Mucosa of descending colon (tissue), 3 donors: ENCODE measurements at regions not wholly inside any gene's neighbourhood (a gene's known extent, or its start where the extent isn't known, plus 50 kb on each side); places are given as distances from the start of the nearest gene placed in this dataset.
"Not testable (repeated sequence)": the region's sequence is repeated elsewhere in the genome, so short reads cannot be mapped to it uniquely, and the experiment has no call there.

ENCODE experiments used
- ATAC-seq: fragments of 200-7000 bp; cut with Tn5 transposase; one replicate; pipeline ENCODE4 v1.9.1; 2020; ENCODE audit warnings: mild to moderate bottlenecking, moderate library complexity
- DNase-seq, 3 donors: peaks; one replicate each; pipeline ENCODE4 v3.0.0-alpha.2; 2020
- H3K36me3 ChIP-seq: fragments of 200-600 bp; one replicate; pipeline ENCODE4 v1.8.0; 2021; ENCODE audit warnings: low read depth, mild to moderate bottlenecking
- H3K4me1 ChIP-seq: fragments of 200-600 bp; one replicate; pipeline ENCODE4 v1.8.0; 2021; ENCODE audit warnings: low read depth, mild to moderate bottlenecking
- H3K4me3 ChIP-seq: fragments of 200-600 bp; one replicate; pipeline ENCODE4 v1.8.0; 2021; ENCODE audit warnings: mild to moderate bottlenecking
- H3K9me3 ChIP-seq: fragments of 200-600 bp; one replicate; pipeline ENCODE4 v1.8.0; 2021; ENCODE audit warnings: mild to moderate bottlenecking
- CTCF ChIP-seq: fragments of 200-600 bp; IDR thresholded peaks from one replicate; pipeline ENCODE4 v1.8.0; 2022; ENCODE audit warnings: antibody characterized with exemption, mild to moderate bottlenecking
- intact Hi-C, 2 donors: fragments of 100-400 bp; cut with DNase I in 1 of 2; cut with micrococcal nuclease in 1 of 2; formaldehyde crosslinking; loops; one replicate each; pipeline versions ENCODE4 v1.11.0 to v1.11.1; 2022; cut with DNase I, micrococcal nuclease
- donor health status: DM: no; HTN: no; CAD: no; lungs with moderate emphysema.
- donor health status: DM: no; HTN: no; CAD: no.
- donor health status: DM: no; HTN: yes; CAD: no.

GRCh38 chr13:50167224-50167947 is 152.1 kb downstream of the KCNRG start:
- H3K4me1 ChIP-seq = no peaks in the 10 kb centered on the region
- intact Hi-C loops = no loop called here
- no peaks in the 10 kb centered on the region for H3K9me3 ChIP-seq
- H3K36me3 ChIP-seq = no peaks in the 10 kb centered on the region
- no peak for DNase-seq
- H3K4me3 ChIP-seq = no peak overlapping the region
- TF ChIP-seq CTCF = no peak
- ATAC-seq = no peak

GRCh38 chr13:50167967-50168366 is 152.7 kb downstream of the KCNRG start:
- Histone ChIP-seq H3K36me3 (no peaks in the 10 kb centered on the region), H3K9me3 (no peaks in the 10 kb centered on the region), H3K4me3 (no peak overlapping the region), H3K4me1 (no peaks in the 10 kb centered on the region)
- ATAC-seq (no peak), DNase-seq (no peak)
- intact Hi-C loops = no loop called here
- no peak for TF ChIP-seq CTCF

GRCh38 chr13:50168786-50169185 is 153.5 kb downstream of the KCNRG start:
- no peak for TF ChIP-seq CTCF
- DNase-seq = no peak
- Histone ChIP-seq H3K36me3 (no peaks in the 10 kb centered on the region), H3K9me3 (no peaks in the 10 kb centered on the region), H3K4me3 (no peak overlapping the region), H3K4me1 (no peaks in the 10 kb centered on the region)
- ATAC-seq = no peak
- intact Hi-C loops = no loop called here

GRCh38 chr13:50170447-50171037 is 155.3 kb downstream of the KCNRG start:
- Histone ChIP-seq H3K36me3 (no peaks in the 10 kb centered on the region), H3K9me3 (no peaks in the 10 kb centered on the region), H3K4me3 (no peak overlapping the region), H3K4me1 (no peaks in the 10 kb centered on the region)
- no peak for ATAC-seq
- TF ChIP-seq CTCF = no peak
- intact Hi-C loops = no loop called here
- no peak for DNase-seq

GRCh38 chr13:50171590-50172282 is 156.5 kb downstream of the KCNRG start:
- Histone ChIP-seq H3K36me3 (no peaks in the 10 kb centered on the region), H3K9me3 (no peaks in the 10 kb centered on the region), H3K4me1 (no peaks in the 10 kb centered on the region), H3K4me3 (no peak overlapping the region)
- no peak for DNase-seq
- no peak for ATAC-seq
- intact Hi-C loops = no loop called here
- no peak for TF ChIP-seq CTCF

GRCh38 chr13:50173045-50173444 is 157.8 kb downstream of the KCNRG start:
- H3K9me3 ChIP-seq, H3K36me3 ChIP-seq, H3K4me3 ChIP-seq, DNase-seq, H3K4me1 ChIP-seq, intact Hi-C loops, ATAC-seq: not testable (repeated sequence)
